Left ventricle myocardium inferior (tissue), 1 donor: ENCODE measurements at regions not wholly inside any gene's neighbourhood (a gene's known extent, or its start where the extent isn't known, plus 50 kb on each side); places are given as distances from the start of the nearest gene placed in this dataset.

ENCODE experiments used
- DNase-seq: peaks from one replicate; pipeline ENCODE4 v3.0.0-alpha.2; 2020
- H3K27ac ChIP-seq: fragments of 200-600 bp; replicated peaks from 2 replicates; pipeline ENCODE4 v1.8.0; 2021
- H3K27me3 ChIP-seq: fragments of 200-600 bp; 2 replicates; pipeline ENCODE4 v1.8.0; 2021; ENCODE audit warnings: low read depth
- H3K36me3 ChIP-seq: fragments of 200-600 bp; 2 replicates; pipeline ENCODE4 v1.8.0; 2021
- H3K4me1 ChIP-seq: fragments of 200-600 bp; 2 replicates; pipeline ENCODE4 v1.8.0; 2021
- H3K4me3 ChIP-seq: fragments of 200-600 bp; 2 replicates; pipeline ENCODE4 v1.8.0; 2021; ENCODE audit warnings: mild to moderate bottlenecking, moderate library complexity
- H3K9me3 ChIP-seq: fragments of 200-600 bp; replicated peaks from 2 replicates; pipeline ENCODE4 v1.8.0; 2021
- intact Hi-C: fragments of 100-400 bp; cut with micrococcal nuclease; formaldehyde crosslinking; loops from one replicate; pipeline ENCODE4 v1.11.0; 2022
- TF ChIP-seq, protein P1 (sequence below): fragments of 200-600 bp; IDR thresholded peaks from 2 replicates; pipeline ENCODE4 v1.8.0; 2021; ENCODE audit warnings: antibody characterized with exemption, mild to moderate bottlenecking, borderline replicate concordance
- donor health status: DM: no; HTN: yes; CAD: no; lungs with severe emphysema.

DNA sequence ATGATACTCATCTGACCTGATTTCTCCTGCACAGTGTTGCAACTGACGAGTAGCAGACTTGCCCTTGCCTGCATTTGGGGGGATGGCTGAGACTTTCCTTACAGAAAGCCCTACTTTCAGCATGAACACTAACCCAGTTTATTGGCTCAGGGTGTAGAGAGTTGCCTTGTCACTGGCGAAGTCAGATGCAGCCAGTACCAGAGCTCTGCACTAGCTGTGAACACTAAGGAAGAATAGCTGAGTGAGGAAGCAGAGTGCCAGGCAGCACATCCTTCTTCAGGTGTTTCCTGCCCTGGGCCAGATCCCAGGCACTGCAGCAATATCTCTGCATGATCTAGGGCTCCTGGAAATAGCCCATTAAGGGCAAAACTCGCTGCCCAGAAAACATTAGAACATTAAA is 154.0 kb upstream of the SYNPR start:
- H3K4me3 ChIP-seq: no peak overlapping the region

DNA sequence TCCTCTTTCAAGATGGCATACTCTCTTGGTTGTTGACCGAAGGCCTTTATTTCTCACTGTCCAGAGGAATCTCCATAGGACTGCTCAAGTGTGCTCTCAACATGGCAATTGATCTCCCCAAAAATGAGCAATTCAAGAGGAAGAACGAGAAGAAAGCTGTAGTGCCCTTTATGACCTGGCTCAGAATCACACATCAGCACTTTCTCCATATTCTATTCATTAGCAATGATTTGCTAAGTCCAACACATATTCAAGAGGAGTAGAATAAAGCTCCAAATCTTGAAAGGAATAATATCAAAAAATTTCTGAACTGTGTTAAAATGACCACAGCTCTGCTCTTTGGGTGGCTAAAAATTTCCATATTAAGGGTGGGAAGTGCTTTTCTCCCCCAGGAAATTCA is 151.6 kb upstream of the SYNPR start:
- no peak overlapping the region for H3K4me3 ChIP-seq
- no peaks in the 10 kb centered on the region for H3K9me3 ChIP-seq
- no peaks in the 10 kb centered on the region for H3K36me3 ChIP-seq
- no peak for DNase-seq
- intact Hi-C loops: no loop called here
- TF ChIP-seq, protein P1, sequence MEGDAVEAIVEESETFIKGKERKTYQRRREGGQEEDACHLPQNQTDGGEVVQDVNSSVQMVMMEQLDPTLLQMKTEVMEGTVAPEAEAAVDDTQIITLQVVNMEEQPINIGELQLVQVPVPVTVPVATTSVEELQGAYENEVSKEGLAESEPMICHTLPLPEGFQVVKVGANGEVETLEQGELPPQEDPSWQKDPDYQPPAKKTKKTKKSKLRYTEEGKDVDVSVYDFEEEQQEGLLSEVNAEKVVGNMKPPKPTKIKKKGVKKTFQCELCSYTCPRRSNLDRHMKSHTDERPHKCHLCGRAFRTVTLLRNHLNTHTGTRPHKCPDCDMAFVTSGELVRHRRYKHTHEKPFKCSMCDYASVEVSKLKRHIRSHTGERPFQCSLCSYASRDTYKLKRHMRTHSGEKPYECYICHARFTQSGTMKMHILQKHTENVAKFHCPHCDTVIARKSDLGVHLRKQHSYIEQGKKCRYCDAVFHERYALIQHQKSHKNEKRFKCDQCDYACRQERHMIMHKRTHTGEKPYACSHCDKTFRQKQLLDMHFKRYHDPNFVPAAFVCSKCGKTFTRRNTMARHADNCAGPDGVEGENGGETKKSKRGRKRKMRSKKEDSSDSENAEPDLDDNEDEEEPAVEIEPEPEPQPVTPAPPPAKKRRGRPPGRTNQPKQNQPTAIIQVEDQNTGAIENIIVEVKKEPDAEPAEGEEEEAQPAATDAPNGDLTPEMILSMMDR: no peak
- no peak overlapping the region for H3K27ac ChIP-seq
- H3K4me1 ChIP-seq: no peaks in the 10 kb centered on the region
- no peaks in the 10 kb centered on the region for H3K27me3 ChIP-seq

More for the DNA sequence above, 154.0 kb upstream of the SYNPR start:
- Histone ChIP-seq H3K27me3 (no peaks in the 10 kb centered on the region), H3K4me1 (peaks cover 9% of the 10 kb centered on the region), H3K9me3 (no peaks in the 10 kb centered on the region), H3K27ac (no peak overlapping the region), H3K36me3 (no peaks in the 10 kb centered on the region)
- intact Hi-C loops: no loop called here
- no peak for DNase-seq
- TF ChIP-seq, protein P1: no peak

DNA sequence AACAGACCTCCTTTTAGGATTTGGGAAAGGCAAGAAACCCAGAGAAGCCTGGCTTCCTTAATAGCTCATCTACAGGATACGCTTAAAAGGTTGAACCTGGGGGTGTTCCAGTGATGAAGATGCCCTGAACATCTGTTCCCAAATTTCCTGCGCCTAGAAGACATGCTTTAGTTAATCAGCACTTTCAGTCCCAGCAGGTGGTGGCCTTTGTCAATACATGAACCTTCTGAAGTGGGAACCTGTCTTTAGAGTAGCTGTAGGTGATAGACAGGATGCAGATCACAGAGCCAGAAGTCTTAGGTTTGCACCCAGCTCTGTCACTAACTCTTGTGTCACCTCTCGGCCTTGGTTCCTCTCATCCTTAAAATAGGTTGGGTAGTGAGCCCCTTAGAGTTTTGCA is 149.7 kb upstream of the SYNPR start:
- DNase-seq: no peak
- no peak overlapping the region for H3K27ac ChIP-seq
- H3K9me3 ChIP-seq: no peaks in the 10 kb centered on the region
- H3K4me3 ChIP-seq: no peak overlapping the region
- TF ChIP-seq, protein P1: no peak
- H3K36me3 ChIP-seq: no peaks in the 10 kb centered on the region
- no peaks in the 10 kb centered on the region for H3K27me3 ChIP-seq
- intact Hi-C loops: no loop called here
- H3K4me1 ChIP-seq: no peaks in the 10 kb centered on the region

DNA sequence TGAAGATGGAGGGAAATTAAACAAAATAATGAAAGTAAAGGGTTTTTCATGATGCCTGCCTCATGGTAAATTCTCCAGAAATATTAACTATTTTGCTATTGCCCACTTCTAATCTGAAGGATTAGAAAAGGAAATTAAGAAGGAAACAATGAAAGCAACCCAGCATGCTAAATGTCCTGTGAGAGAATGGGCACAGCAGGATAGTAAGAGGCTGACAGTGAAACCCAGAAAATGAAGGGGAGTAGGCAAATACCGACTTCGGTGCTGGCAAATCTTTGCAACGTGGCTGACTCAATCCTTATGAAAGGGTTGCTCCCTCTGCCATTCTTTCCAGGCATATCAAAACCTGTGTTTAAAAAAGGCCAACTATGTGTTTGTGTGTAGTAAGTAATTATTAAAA is 147.5 kb upstream of the SYNPR start:
- TF ChIP-seq, protein P1: no peak
- intact Hi-C loops: no loop called here
- H3K4me1 ChIP-seq: peaks cover 7% of the 10 kb centered on the region
- DNase-seq: no peak
- H3K27me3 ChIP-seq: no peaks in the 10 kb centered on the region
- no peak overlapping the region for H3K27ac ChIP-seq
- no peak overlapping the region for H3K4me3 ChIP-seq
- H3K9me3 ChIP-seq: no peaks in the 10 kb centered on the region
- no peaks in the 10 kb centered on the region for H3K36me3 ChIP-seq

DNA sequence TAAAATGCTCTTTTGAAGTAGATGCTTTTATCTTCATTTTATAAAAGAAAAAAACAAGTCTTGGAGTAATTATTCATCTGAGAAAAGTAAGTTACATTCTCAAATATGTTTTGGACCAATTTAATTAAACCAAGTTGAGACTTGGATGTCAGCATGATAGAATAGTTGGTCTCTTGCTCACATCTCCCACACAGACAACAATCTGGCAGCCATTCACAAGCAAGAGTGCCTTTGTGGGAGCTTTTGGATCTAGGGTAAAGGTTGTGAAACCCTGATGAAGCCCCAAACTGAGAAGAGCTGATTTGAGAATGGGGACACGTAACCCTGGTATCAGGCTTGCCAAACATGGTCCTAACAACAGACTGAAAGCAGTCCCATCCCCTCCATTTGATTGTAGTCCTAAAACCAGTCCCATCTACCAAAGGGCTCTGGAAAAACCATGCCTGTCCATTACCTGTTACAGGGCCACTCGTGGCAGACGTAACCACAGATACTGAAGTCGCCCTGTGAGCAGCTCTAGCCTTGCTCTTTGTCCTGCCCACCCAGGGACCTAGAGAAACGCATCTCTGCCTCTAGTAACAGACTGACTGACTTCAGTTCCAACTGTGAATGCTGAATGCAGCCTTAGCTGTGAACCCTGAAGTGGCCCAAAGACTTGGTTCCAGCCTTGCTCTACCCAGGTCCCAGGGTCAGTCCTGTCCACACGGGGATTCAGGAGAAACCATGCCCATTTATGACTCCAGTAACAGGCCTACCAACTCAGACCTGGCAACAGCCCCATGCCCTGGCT is 145.5 kb upstream of the SYNPR start:
- Histone ChIP-seq H3K9me3 (no peaks in the 10 kb centered on the region), H3K27me3 (no peaks in the 10 kb centered on the region), H3K36me3 (no peaks in the 10 kb centered on the region), H3K4me1 (peaks cover 7% of the 10 kb centered on the region), H3K4me3 (no peak overlapping the region), H3K27ac (no peak overlapping the region)
- no peak for DNase-seq
- intact Hi-C loops: no loop called here
- TF ChIP-seq, protein P1: no peak
